T follicular helper cell (primary cell): ENCODE measurements at regions not wholly inside any gene's neighbourhood (a gene's known extent, or its start where the extent isn't known, plus 50 kb on each side); places are given as distances from the start of the nearest gene placed in this dataset.

Source experiments
- DNase-seq: peaks from one replicate; pipeline ENCODE4 v3.0.0-alpha.2; 2020; ENCODE audit warnings: low read depth

DNA sequence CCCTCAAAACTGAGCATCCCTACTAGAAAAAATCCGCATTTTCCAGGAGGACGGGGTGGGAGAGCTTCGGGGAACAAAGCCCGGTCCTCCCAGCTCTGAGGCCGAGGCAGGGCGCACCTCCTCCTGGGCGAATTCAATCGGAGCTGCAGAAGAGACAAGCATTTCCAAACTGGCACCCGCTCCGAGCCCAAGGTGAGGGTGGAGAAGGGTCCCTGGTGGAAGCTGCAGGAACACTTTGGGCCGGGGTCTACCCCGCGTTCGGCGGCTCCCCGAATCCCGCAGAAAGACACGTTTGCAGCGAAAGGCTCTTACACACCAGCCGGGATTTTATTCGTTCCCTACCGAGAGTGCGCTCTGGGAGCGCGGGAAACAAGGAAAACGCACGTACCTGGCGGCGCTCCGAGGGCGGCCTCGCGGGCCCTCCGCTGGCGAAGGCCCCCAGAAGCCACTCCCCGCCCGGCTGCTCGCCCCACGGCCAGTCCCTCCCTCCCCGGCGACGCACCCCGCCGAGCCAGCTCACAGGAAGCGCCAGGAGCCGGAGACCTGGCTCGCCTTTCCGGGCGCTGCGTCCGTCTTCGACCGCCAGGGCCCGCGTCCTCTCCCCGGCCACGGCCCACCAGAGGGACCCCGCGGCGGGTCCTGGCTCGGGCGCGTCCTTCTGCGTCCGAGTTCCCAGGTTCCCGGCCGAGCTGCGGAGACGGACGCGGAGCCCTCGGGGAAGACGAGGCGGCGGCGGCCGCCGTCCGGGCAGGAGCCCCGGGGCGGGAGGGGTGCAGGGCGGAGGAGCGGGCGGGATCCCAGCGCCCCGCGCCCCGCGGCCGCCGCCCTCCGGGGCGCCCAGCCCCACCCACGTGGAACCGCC, 49.8 kb upstream of the BAHCC1 start:
- peak; percentile 16 for DNase-seq
